ENCODE measurements at regions not wholly inside any gene's neighbourhood (a gene's known extent, or its start where the extent isn't known, plus 50 kb on each side); places are given as distances from the start of the nearest gene placed in this dataset.

GRCh38 chr5:136717917-136718316 is 352.6 kb upstream of the TRPC7 start:
- TF ChIP-seq CTCF (IDR thresholded peaks at IDR 0.05) = no peak
- no peak for TF ChIP-seq POLR2A (IDR thresholded peaks at IDR 0.05)
- no peak for TF ChIP-seq POLR2AphosphoS5 (IDR thresholded peaks at IDR 0.05)
- intact Hi-C loops (cut with DNase I; ENCODE audit: low total_unique reads) = no loop called here
- no peaks in the 10 kb centered on the region for H3K4me1 ChIP-seq

GRCh38 chr5:136714286-136714685 is 348.9 kb upstream of the TRPC7 start:
- H3K27me3 ChIP-seq = no peaks in the 10 kb centered on the region
- no peak overlapping the region for H3K27ac ChIP-seq
- no peaks in the 10 kb centered on the region for H3K4me1 ChIP-seq
- TF ChIP-seq POLR2A (IDR thresholded peaks at IDR 0.05) (no peak), POLR2AphosphoS5 (IDR thresholded peaks at IDR 0.05) (no peak), CTCF (IDR thresholded peaks at IDR 0.05) (no peak)
- no peak overlapping the region for H3K4me3 ChIP-seq
- no peaks in the 10 kb centered on the region for H3K9me3 ChIP-seq
- H3K36me3 ChIP-seq = no peaks in the 10 kb centered on the region
- DNase-seq (ENCODE audit: low spot score in 2 of 2) = no peak
- intact Hi-C loops (cut with DNase I; ENCODE audit: low total_unique reads) = no loop called here

More at GRCh38 chr5:136717917-136718316, 352.6 kb upstream of the TRPC7 start:
- Histone ChIP-seq H3K27ac (no peak overlapping the region), H3K36me3 (no peaks in the 10 kb centered on the region), H3K9me3 (no peaks in the 10 kb centered on the region), H3K4me3 (no peak overlapping the region), H3K27me3 (no peaks in the 10 kb centered on the region)
- DNase-seq (ENCODE audit: low spot score in 2 of 2) = no peak

GRCh38 chr5:136712628-136713027 is 347.3 kb upstream of the TRPC7 start:
- intact Hi-C loops (cut with DNase I; ENCODE audit: low total_unique reads) = no loop called here
- no peaks in the 10 kb centered on the region for H3K9me3 ChIP-seq
- TF ChIP-seq CTCF (IDR thresholded peaks at IDR 0.05) (no peak), POLR2A (IDR thresholded peaks at IDR 0.05) (no peak), POLR2AphosphoS5 (IDR thresholded peaks at IDR 0.05) (no peak)

GRCh38 chr5:136710834-136711233 is 345.5 kb upstream of the TRPC7 start:
- Histone ChIP-seq H3K27ac (no peak overlapping the region), H3K4me1 (no peaks in the 10 kb centered on the region), H3K36me3 (no peaks in the 10 kb centered on the region), H3K9me3 (no peaks in the 10 kb centered on the region), H3K27me3 (no peaks in the 10 kb centered on the region), H3K4me3 (no peak overlapping the region)
- no peak for DNase-seq (ENCODE audit: low spot score in 2 of 2)
- TF ChIP-seq POLR2AphosphoS5 (IDR thresholded peaks at IDR 0.05) = no peak
- TF ChIP-seq CTCF (IDR thresholded peaks at IDR 0.05) = no peak
- TF ChIP-seq POLR2A (IDR thresholded peaks at IDR 0.05) = no peak
- intact Hi-C loops (cut with DNase I; ENCODE audit: low total_unique reads) = no loop called here

More at GRCh38 chr5:136712628-136713027, 347.3 kb upstream of the TRPC7 start:
- DNase-seq (ENCODE audit: low spot score in 2 of 2) = no peak
- Histone ChIP-seq H3K4me1 (no peaks in the 10 kb centered on the region), H3K27me3 (no peaks in the 10 kb centered on the region), H3K4me3 (no peak overlapping the region), H3K36me3 (no peaks in the 10 kb centered on the region), H3K27ac (no peak overlapping the region)

GRCh38 chr5:136703706-136704105 is 338.4 kb upstream of the TRPC7 start:
- Histone ChIP-seq H3K27ac (peak overlapping the region in 1 of 2 donors; percentile 34), H3K36me3 (no peaks in the 10 kb centered on the region), H3K27me3 (no peaks in the 10 kb centered on the region), H3K9me3 (no peaks in the 10 kb centered on the region), H3K4me3 (no peak overlapping the region), H3K4me1 (no peaks in the 10 kb centered on the region)
- TF ChIP-seq POLR2AphosphoS5 (IDR thresholded peaks at IDR 0.05) (no peak), POLR2A (IDR thresholded peaks at IDR 0.05) (no peak), CTCF (IDR thresholded peaks at IDR 0.05) (no peak)
- no peak for DNase-seq (ENCODE audit: low spot score in 2 of 2)
- intact Hi-C loops (cut with DNase I; ENCODE audit: low total_unique reads) = no loop called here
